ENCODE measurements at regions not wholly inside any gene's neighbourhood (a gene's known extent, or its start where the extent isn't known, plus 50 kb on each side); places are given as distances from the start of the nearest gene placed in this dataset.

GRCh38 chr10:44575601-44576380 is 190.9 kb upstream of the CXCL12 start:
- TF ChIP-seq, protein P1, sequence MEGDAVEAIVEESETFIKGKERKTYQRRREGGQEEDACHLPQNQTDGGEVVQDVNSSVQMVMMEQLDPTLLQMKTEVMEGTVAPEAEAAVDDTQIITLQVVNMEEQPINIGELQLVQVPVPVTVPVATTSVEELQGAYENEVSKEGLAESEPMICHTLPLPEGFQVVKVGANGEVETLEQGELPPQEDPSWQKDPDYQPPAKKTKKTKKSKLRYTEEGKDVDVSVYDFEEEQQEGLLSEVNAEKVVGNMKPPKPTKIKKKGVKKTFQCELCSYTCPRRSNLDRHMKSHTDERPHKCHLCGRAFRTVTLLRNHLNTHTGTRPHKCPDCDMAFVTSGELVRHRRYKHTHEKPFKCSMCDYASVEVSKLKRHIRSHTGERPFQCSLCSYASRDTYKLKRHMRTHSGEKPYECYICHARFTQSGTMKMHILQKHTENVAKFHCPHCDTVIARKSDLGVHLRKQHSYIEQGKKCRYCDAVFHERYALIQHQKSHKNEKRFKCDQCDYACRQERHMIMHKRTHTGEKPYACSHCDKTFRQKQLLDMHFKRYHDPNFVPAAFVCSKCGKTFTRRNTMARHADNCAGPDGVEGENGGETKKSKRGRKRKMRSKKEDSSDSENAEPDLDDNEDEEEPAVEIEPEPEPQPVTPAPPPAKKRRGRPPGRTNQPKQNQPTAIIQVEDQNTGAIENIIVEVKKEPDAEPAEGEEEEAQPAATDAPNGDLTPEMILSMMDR (IDR thresholded peaks at IDR 0.05) = no peak

- TF ChIP-seq, protein P1 (IDR thresholded peaks at IDR 0.05) = no peak
Observed at GRCh38 chr10:44576702-44577191, 191.8 kb upstream of the CXCL12 start.

DNA sequence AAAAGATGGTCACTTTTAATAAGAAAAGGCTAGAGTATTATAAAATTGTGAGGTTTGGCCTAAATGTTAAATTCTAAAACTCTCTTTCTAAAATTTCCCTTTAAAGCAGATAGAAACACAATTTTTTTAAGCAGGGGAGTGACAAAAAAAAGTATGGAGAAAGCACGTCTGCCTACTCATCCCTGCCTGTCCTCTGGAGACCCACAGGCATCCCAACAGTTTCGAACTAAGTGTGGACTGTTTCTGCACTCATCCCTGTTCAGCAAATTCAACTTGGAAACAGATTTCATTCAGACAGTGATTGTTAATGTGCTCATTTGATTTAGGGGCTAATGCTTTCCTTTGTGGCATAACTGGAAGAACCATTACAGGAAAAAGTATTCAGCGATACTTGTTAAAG is 192.6 kb upstream of the CXCL12 start:
- TF ChIP-seq, protein P1 (IDR thresholded peaks at IDR 0.05) = no peak

- TF ChIP-seq, protein P1 (IDR thresholded peaks at IDR 0.05) = no peak
Observed at GRCh38 chr10:44578271-44578670, 193.4 kb upstream of the CXCL12 start.

- TF ChIP-seq, protein P1 (IDR thresholded peaks at IDR 0.05) = no peak
Observed at GRCh38 chr10:44581996-44582395, 197.1 kb upstream of the CXCL12 start.

GRCh38 chr10:44587488-44588318 is 202.8 kb upstream of the CXCL12 start:
- TF ChIP-seq, protein P1 (IDR thresholded peaks at IDR 0.05) = no peak

GRCh38 chr10:44589181-44589943 is 204.5 kb upstream of the CXCL12 start:
- TF ChIP-seq, protein P1 (IDR thresholded peaks at IDR 0.05) = peak; percentile 22; the same call in 1 of the 2 replicates

All from LNCAP (cell line).